OCI-LY3 (cell line): ENCODE measurements at regions not wholly inside any gene's neighbourhood (a gene's known extent, or its start where the extent isn't known, plus 50 kb on each side); places are given as distances from the start of the nearest gene placed in this dataset.

ENCODE experiments used
- H2AFZ ChIP-seq: fragments of 200-600, 300-600 bp; shearing (Covaris generic); 2 replicates; pipeline ENCODE4 v1.6.0; 2014; ENCODE audit warnings: antibody characterized with exemption, low read depth, low read length
- H3K27ac ChIP-seq: fragments of 200-600, 300-600 bp; sonication (generic); 2 replicates; pipeline ENCODE4 v1.5.1; 2014; ENCODE audit warnings: mild to moderate bottlenecking, low read length, moderate library complexity, mixed read lengths
- H3K27me3 ChIP-seq: fragments of 200-600, 300-600 bp; sonication (generic); 2 replicates; pipeline ENCODE4 v1.6.1; 2014; ENCODE audit warnings: low read depth, low read length, mixed read lengths
- H3K36me3 ChIP-seq: fragments of 200-600, 300-600 bp; sonication (generic); replicated peaks from 2 replicates; pipeline ENCODE3; 2014; ENCODE audit warnings: low read depth, low read length, mixed read lengths
- H3K4me1 ChIP-seq: fragments of 300-600, 200-600 bp; sonication (generic); 2 replicates; pipeline ENCODE4 v1.6.1; 2014; ENCODE audit warnings: low read length, mixed read lengths
- H3K4me2 ChIP-seq: fragments of 200-600, 300-600 bp; sonication (generic); 2 replicates; pipeline ENCODE4 v1.6.1; 2014; ENCODE audit warnings: low read length, mixed read lengths
- H3K4me3 ChIP-seq: fragments of 300-600, 200-600 bp; sonication (generic); 2 replicates; pipeline ENCODE4 v1.5.1; 2014; ENCODE audit warnings: antibody characterized with exemption, mild to moderate bottlenecking, low read length, moderate library complexity
- H3K79me2 ChIP-seq: fragments of 300-600, 200-600 bp; shearing (Covaris generic); 2 replicates; pipeline ENCODE4 v1.6.1; 2014; ENCODE audit warnings: mild to moderate bottlenecking, low read length, mixed read lengths
- H3K9ac ChIP-seq: fragments of 300-600, 200-600 bp; shearing (Covaris generic); 2 replicates; pipeline ENCODE4 v1.6.0; 2014; ENCODE audit warnings: mild to moderate bottlenecking, low read length, moderate library complexity
- H3K9me3 ChIP-seq: fragments of 200-600, 300-600 bp; shearing (Covaris generic); 2 replicates; pipeline ENCODE4 v1.6.1; 2014; ENCODE audit warnings: low read length, mixed read lengths; ENCODE audit not compliant: insufficient read depth
- H4K20me1 ChIP-seq: fragments of 200-600, 300-600 bp; sonication (generic); 2 replicates; pipeline ENCODE4 v1.6.1; 2016; ENCODE audit warnings: low read length, mixed read lengths; ENCODE audit not compliant: insufficient read depth
- CTCF ChIP-seq: fragments of 200-600, 300-600 bp; sonication (generic); IDR thresholded peaks from 2 replicates; pipeline ENCODE4 v1.5.1; 2014; ENCODE audit warnings: antibody characterized with exemption, low read length, low read depth
- EZH2phosphoT487 ChIP-seq: fragments of 200-600 bp; shearing (Covaris generic); IDR thresholded peaks from 2 replicates; pipeline ENCODE4 v1.6.1; 2018; ENCODE audit warnings: antibody characterized with exemption, mixed run types, low read depth

GRCh38 chr4:4613641-4614286 lies 71.9 kb upstream of the STX18 start:
- no peaks in the 10 kb centered on the region for H3K79me2 ChIP-seq
- no peaks in the 10 kb centered on the region for H3K27me3 ChIP-seq
- no peaks in the 10 kb centered on the region for H4K20me1 ChIP-seq
- H3K4me3 ChIP-seq, result no peak overlapping the region
- no peak overlapping the region for H3K27ac ChIP-seq
- no peaks in the 10 kb centered on the region for H3K36me3 ChIP-seq
- no peak overlapping the region for H3K4me2 ChIP-seq
- H3K9ac ChIP-seq, result no peak overlapping the region
- H2AFZ ChIP-seq, result no peak overlapping the region
- H3K9me3 ChIP-seq, result no peaks in the 10 kb centered on the region
- TF ChIP-seq CTCF (no peak), EZH2phosphoT487 (no peak)
- no peaks in the 10 kb centered on the region for H3K4me1 ChIP-seq

- no peaks in the 10 kb centered on the region for H3K36me3 ChIP-seq
- H3K4me3 ChIP-seq, result no peak overlapping the region
- no peaks in the 10 kb centered on the region for H3K9me3 ChIP-seq
- no peaks in the 10 kb centered on the region for H4K20me1 ChIP-seq
- H3K9ac ChIP-seq, result no peak overlapping the region
- H3K4me2 ChIP-seq, result no peak overlapping the region
- no peaks in the 10 kb centered on the region for H3K27me3 ChIP-seq
- H2AFZ ChIP-seq, result no peak overlapping the region
- H3K79me2 ChIP-seq, result no peaks in the 10 kb centered on the region
- no peak for TF ChIP-seq CTCF
- H3K4me1 ChIP-seq, result no peaks in the 10 kb centered on the region
- no peak overlapping the region for H3K27ac ChIP-seq
Measured at GRCh38 chr4:4613126-4613465, 71.2 kb upstream of the STX18 start.

- Histone ChIP-seq H3K27ac (no peak overlapping the region), H2AFZ (no peak overlapping the region), H3K27me3 (no peaks in the 10 kb centered on the region), H3K4me2 (no peak overlapping the region), H3K9ac (no peak overlapping the region), H3K36me3 (no peaks in the 10 kb centered on the region), H3K4me3 (no peak overlapping the region), H4K20me1 (no peaks in the 10 kb centered on the region), H3K9me3 (no peaks in the 10 kb centered on the region), H3K4me1 (no peaks in the 10 kb centered on the region), H3K79me2 (no peaks in the 10 kb centered on the region)
- TF ChIP-seq CTCF, result no peak
- no peak for TF ChIP-seq EZH2phosphoT487
Measured at GRCh38 chr4:4610672-4611071, 68.8 kb upstream of the STX18 start.

GRCh38 chr4:4609622-4610334 lies 67.9 kb upstream of the STX18 start:
- Histone ChIP-seq H2AFZ (no peak overlapping the region), H3K79me2 (no peaks in the 10 kb centered on the region), H3K4me3 (no peak overlapping the region), H3K27ac (no peak overlapping the region), H3K9ac (no peak overlapping the region), H3K9me3 (no peaks in the 10 kb centered on the region), H4K20me1 (no peaks in the 10 kb centered on the region), H3K4me1 (no peaks in the 10 kb centered on the region), H3K27me3 (no peaks in the 10 kb centered on the region), H3K4me2 (no peak overlapping the region), H3K36me3 (no peaks in the 10 kb centered on the region)
- TF ChIP-seq CTCF, result no peak
- TF ChIP-seq EZH2phosphoT487, result no peak
